Left renal pelvis (tissue), 4 donors: ENCODE measurements at regions not wholly inside any gene's neighbourhood (a gene's known extent, or its start where the extent isn't known, plus 50 kb on each side); places are given as distances from the start of the nearest gene placed in this dataset.

Experiments
- DNase-seq, 4 donors: peaks; one replicate each; pipeline ENCODE4 v3.0.0-alpha.2; 2013; ENCODE audit warnings: low read depth in 4 of 4, low spot score in 3 of 4

- no peak for DNase-seq
Measured at GRCh38 chr15:39448409-39448808, 132.5 kb upstream of the THBS1 start.

GRCh38 chr15:39451121-39451688, 129.7 kb upstream of the THBS1 start:
- DNase-seq = no peak

- DNase-seq = no peak
Measured at GRCh38 chr15:39451871-39452270, 129.0 kb upstream of the THBS1 start.

GRCh38 chr15:39453620-39454019, 127.3 kb upstream of the THBS1 start:
- no peak for DNase-seq

GRCh38 chr15:39454189-39454986, 126.5 kb upstream of the THBS1 start:
- no peak for DNase-seq

- DNase-seq = no peak
Measured at GRCh38 chr15:39455471-39455991, 125.3 kb upstream of the THBS1 start.

GRCh38 chr15:39456159-39456558, 124.7 kb upstream of the THBS1 start:
- no peak for DNase-seq

- DNase-seq = no peak
Measured at GRCh38 chr15:39456582-39457330, 124.1 kb upstream of the THBS1 start.

GRCh38 chr15:39458131-39458530, 122.7 kb upstream of the THBS1 start:
- no peak for DNase-seq

- DNase-seq = no peak
Measured at GRCh38 chr15:39459548-39459947, 121.3 kb upstream of the THBS1 start.

- DNase-seq = no peak
Measured at GRCh38 chr15:39460748-39461147, 120.1 kb upstream of the THBS1 start.

GRCh38 chr15:39461536-39462130, 119.2 kb upstream of the THBS1 start:
- no peak for DNase-seq

GRCh38 chr15:39462691-39463090, 118.2 kb upstream of the THBS1 start:
- DNase-seq = no peak

GRCh38 chr15:39465843-39466749, 114.8 kb upstream of the THBS1 start:
- DNase-seq = no peak

GRCh38 chr15:39466750-39467105, 114.2 kb upstream of the THBS1 start:
- DNase-seq = no peak

GRCh38 chr15:39468331-39468730, 112.5 kb upstream of the THBS1 start:
- DNase-seq = no peak

GRCh38 chr15:39468828-39469227, 112.1 kb upstream of the THBS1 start:
- no peak for DNase-seq

- no peak for DNase-seq
Measured at GRCh38 chr15:39471785-39472574, 108.9 kb upstream of the THBS1 start.

GRCh38 chr15:39472621-39473297, 108.1 kb upstream of the THBS1 start:
- DNase-seq = peak; percentile 68 to 86 (median 84)
